ENCODE measurements at regions not wholly inside any gene's neighbourhood (a gene's known extent, or its start where the extent isn't known, plus 50 kb on each side); places are given as distances from the start of the nearest gene placed in this dataset.
A peak's percentile ranks its signal among the peaks of the same experiment; 100 is the strongest.

- no peak for DNase-seq (ENCODE audit: low read depth, low spot score)
Observed at GRCh38 chr6:41404182-41404845, 68.9 kb downstream of the NCR2 start.

GRCh38 chr6:41405941-41406727 lies 70.7 kb downstream of the NCR2 start:
- DNase-seq (ENCODE audit: low read depth, low spot score) = no peak

GRCh38 chr6:41406728-41407489 lies 71.5 kb downstream of the NCR2 start:
- no peak for DNase-seq (ENCODE audit: low read depth, low spot score)

GRCh38 chr6:41408576-41408975 lies 73.2 kb downstream of the NCR2 start:
- DNase-seq (ENCODE audit: low read depth, low spot score) = no peak

GRCh38 chr6:41408982-41409381 lies 73.6 kb downstream of the NCR2 start:
- DNase-seq (ENCODE audit: low read depth, low spot score) = no peak

- DNase-seq (ENCODE audit: low read depth, low spot score) = no peak
Observed at GRCh38 chr6:41409489-41409888, 74.1 kb downstream of the NCR2 start.

GRCh38 chr6:41411961-41412360 lies 76.6 kb downstream of the NCR2 start:
- no peak for DNase-seq (ENCODE audit: low read depth, low spot score)

- no peak for DNase-seq (ENCODE audit: low read depth, low spot score)
Observed at GRCh38 chr6:41413250-41413649, 77.8 kb downstream of the NCR2 start.

- no peak for DNase-seq (ENCODE audit: low read depth, low spot score)
Observed at GRCh38 chr6:41416501-41416837, 81.1 kb downstream of the NCR2 start.

- DNase-seq (ENCODE audit: low read depth, low spot score) = no peak
Observed at GRCh38 chr6:41418741-41419140, 83.3 kb downstream of the NCR2 start.

- no peak for DNase-seq (ENCODE audit: low read depth, low spot score)
Observed at GRCh38 chr6:41419385-41419784, 84.0 kb downstream of the NCR2 start.

GRCh38 chr6:41420186-41420585 lies 84.8 kb downstream of the NCR2 start:
- no peak for DNase-seq (ENCODE audit: low read depth, low spot score)

GRCh38 chr6:41422161-41422560 lies 86.8 kb downstream of the NCR2 start:
- no peak for DNase-seq (ENCODE audit: low read depth, low spot score)

GRCh38 chr6:41423002-41423401 lies 87.6 kb downstream of the NCR2 start:
- DNase-seq (ENCODE audit: low read depth, low spot score) = no peak

- peak; percentile 69 for DNase-seq (ENCODE audit: low read depth, low spot score)
Observed at GRCh38 chr6:41424370-41425058, 89.1 kb downstream of the NCR2 start.

- no peak for DNase-seq (ENCODE audit: low read depth, low spot score)
Observed at GRCh38 chr6:41425511-41425910, 90.1 kb downstream of the NCR2 start.

GRCh38 chr6:41426438-41426851 lies 91.0 kb downstream of the NCR2 start:
- DNase-seq (ENCODE audit: low read depth, low spot score) = no peak

GRCh38 chr6:41426888-41427641 lies 91.7 kb downstream of the NCR2 start:
- no peak for DNase-seq (ENCODE audit: low read depth, low spot score)

GRCh38 chr6:41427642-41428335 lies 92.4 kb downstream of the NCR2 start:
- no peak for DNase-seq (ENCODE audit: low read depth, low spot score)

- DNase-seq (ENCODE audit: low read depth, low spot score) = no peak
Observed at GRCh38 chr6:41428336-41428995, 93.1 kb downstream of the NCR2 start.
